Caco-2 (cell line): ENCODE measurements at regions not wholly inside any gene's neighbourhood (a gene's known extent, or its start where the extent isn't known, plus 50 kb on each side); places are given as distances from the start of the nearest gene placed in this dataset.

Experiments
- BruUV-seq: library from RNA; stranded (reverse); fragments of 400-500 nt; replicated peaks from 2 replicates; lab custom pipeline; 2021; lab: Mats Ljungman, UMichigan
- CTCF ChIA-PET: fragments of 300-600 bp; sonication (Branson Sonifier 250); formaldehyde crosslinking; loops from one replicate; lab custom pipeline; 2022; ENCODE audit warnings: antibody characterized with exemption; lab: Charles Lee
- POLR2A ChIA-PET: fragments of 300-600 bp; sonication (Branson Sonifier 250); formaldehyde crosslinking; loops from one replicate; lab custom pipeline; 2022; ENCODE audit warnings: antibody characterized with exemption; lab: Charles Lee
- DNase-seq, 2 experiments: peaks; one replicate each; pipeline versions ENCODE4 v3.0.0 to v3.0.0-alpha.2; 2020 to 2022
- H3K27me3 ChIP-seq: replicated peaks from 2 replicates; pipeline ENCODE4 v1.6.0; 2011; ENCODE audit warnings: low read length; ENCODE audit not compliant: control insufficient read depth, insufficient read depth
- H3K36me3 ChIP-seq: 2 replicates; pipeline ENCODE4 v1.5.1; 2011; ENCODE audit warnings: low read length; ENCODE audit not compliant: control insufficient read depth, insufficient read depth
- H3K4me1 ChIP-seq: fragments of 250-450 bp; sonication (Bioruptor Pico); 2 replicates; pipeline ENCODE4 v1.5.1; 2020; ENCODE audit warnings: mild to moderate bottlenecking
- H3K4me3 ChIP-seq: 2 replicates; pipeline ENCODE4 v1.5.1; 2011; ENCODE audit warnings: low read depth, mild to moderate bottlenecking, control low read depth, low read length
- H3K9me3 ChIP-seq: fragments of 250-450 bp; sonication (Bioruptor Pico); 2 replicates; pipeline ENCODE4 v1.5.1; 2020; ENCODE audit warnings: mild to moderate bottlenecking, moderate library complexity
- H3K27ac Mint-ChIP-seq: one replicate; pipeline ENCODE4 v1.8.0; 2022; ENCODE audit warnings: mixed read lengths; ENCODE audit not compliant: unreplicated experiment
- H3K27me3 Mint-ChIP-seq: one replicate; pipeline ENCODE4 v1.8.0; 2022; ENCODE audit warnings: mixed read lengths; ENCODE audit not compliant: insufficient read depth, unreplicated experiment
- H3K36me3 Mint-ChIP-seq: one replicate; pipeline ENCODE4 v1.8.0; 2022; ENCODE audit warnings: mild to moderate bottlenecking, mixed read lengths; ENCODE audit not compliant: insufficient read depth, unreplicated experiment
- H3K4me1 Mint-ChIP-seq: one replicate; pipeline ENCODE4 v1.8.0; 2022; ENCODE audit warnings: low read depth, mixed read lengths; ENCODE audit not compliant: unreplicated experiment
- H3K4me3 Mint-ChIP-seq: one replicate; pipeline ENCODE4 v1.8.0; 2022; ENCODE audit warnings: mild to moderate bottlenecking, moderate library complexity, mixed read lengths; ENCODE audit not compliant: unreplicated experiment
- H3K9me3 Mint-ChIP-seq: one replicate; pipeline ENCODE4 v1.8.0; 2022; ENCODE audit warnings: mixed read lengths; ENCODE audit not compliant: unreplicated experiment
- CTCF ChIP-seq, 2 experiments: fragments of 200-600 bp in 1 of 2; IDR thresholded peaks; 1 replicate in 1 of 2; 2 replicates in 1 of 2; pipeline versions ENCODE4 v1.5.1 to v1.8.0; 2011 to 2022; ENCODE audit warnings: antibody characterized with exemption in 1 of 2, control low read depth in 1 of 2, inconsistent platforms in 1 of 2, low read depth in 1 of 2, low read length in 1 of 2, mild to moderate bottlenecking in 1 of 2, moderate library complexity in 1 of 2; ENCODE audit not compliant: insufficient read depth in 1 of 2, severe bottlenecking in 1 of 2, unreplicated experiment in 1 of 2
- intact Hi-C: fragments of 100-400 bp; cut with micrococcal nuclease; formaldehyde crosslinking; loops from one replicate; pipeline ENCODE4 v1.10.0; 2022; ENCODE audit not compliant: unreplicated experiment

GRCh38 chr10:83994325-83994724, 145.0 kb upstream of the GHITM start:
- Mint-ChIP-seq H3K4me3 (no peak overlapping the region), H3K9me3 (no peaks in the 10 kb centered on the region), H3K27ac (no peak overlapping the region), H3K36me3 (peaks cover 4% of the 10 kb centered on the region), H3K4me1 (no peaks in the 10 kb centered on the region), H3K27me3 (peaks cover 12% of the 10 kb centered on the region)
- no TSS peak for BruUV-seq
- TF ChIP-seq CTCF (IDR thresholded peaks at IDR 0.05; ENCODE audit: insufficient read depth in 1 of 2, low read depth in 1 of 2, low read length in 1 of 2, severe bottlenecking in 1 of 2, unreplicated experiment in 1 of 2) = no peak
- no peak overlapping the region for H3K4me3 ChIP-seq
- no peaks in the 10 kb centered on the region for H3K4me1 ChIP-seq
- H3K27me3 ChIP-seq = no peaks in the 10 kb centered on the region; the same call in 1 of the 2 replicates
- DNase-seq = no peak
- no peaks in the 10 kb centered on the region for H3K36me3 ChIP-seq
- intact Hi-C loops = no loop called here
- POLR2A ChIA-PET = no interaction called here
- H3K9me3 ChIP-seq = no peaks in the 10 kb centered on the region
- CTCF ChIA-PET = no interaction called here

DNA sequence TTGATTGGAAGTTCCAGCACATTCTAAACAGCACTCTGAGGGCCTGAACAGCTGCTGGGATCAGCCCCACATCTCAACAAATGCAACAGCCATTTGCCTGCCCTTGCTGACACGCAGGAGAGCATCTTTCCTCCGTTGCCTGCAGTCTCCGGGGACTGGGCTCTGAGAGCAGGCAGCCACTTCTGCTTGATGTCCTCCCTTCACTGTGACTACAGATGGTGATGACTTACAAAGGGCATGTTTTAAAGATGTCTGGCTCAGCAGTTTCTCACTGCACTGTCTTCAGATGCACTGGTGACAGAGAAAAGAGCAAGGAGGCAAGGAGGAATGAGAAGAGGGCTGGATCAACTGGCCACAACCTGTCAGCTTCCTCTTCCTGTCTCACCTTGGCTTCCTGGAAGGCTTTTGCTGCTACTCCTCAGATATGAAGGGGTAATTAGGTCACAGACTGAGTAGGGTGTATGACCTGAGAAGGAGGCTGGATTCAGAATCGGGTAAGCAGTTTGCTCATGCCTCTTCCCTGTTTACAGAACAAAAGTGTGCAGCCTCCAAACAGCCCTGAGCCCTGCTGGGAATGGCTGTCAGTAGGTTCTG, 143.5 kb upstream of the GHITM start:
- ChIA-PET POLR2A (no interaction called here), CTCF (no interaction called here)
- Histone ChIP-seq H3K36me3 (no peaks in the 10 kb centered on the region), H3K27me3 (no peaks in the 10 kb centered on the region; the same call in 1 of the 2 replicates), H3K4me1 (no peaks in the 10 kb centered on the region), H3K9me3 (no peaks in the 10 kb centered on the region), H3K4me3 (no peak overlapping the region)
- peaks cover 4% of the 10 kb centered on the region for H3K36me3 Mint-ChIP-seq
- peaks cover 17% of the 10 kb centered on the region for H3K27me3 Mint-ChIP-seq
- intact Hi-C loops = no loop called here
- TF ChIP-seq CTCF (IDR thresholded peaks at IDR 0.05; ENCODE audit: insufficient read depth in 1 of 2, low read depth in 1 of 2, low read length in 1 of 2, severe bottlenecking in 1 of 2, unreplicated experiment in 1 of 2) = no peak
- BruUV-seq = no TSS peak
- H3K27ac Mint-ChIP-seq = no peak overlapping the region
- no peaks in the 10 kb centered on the region for H3K4me1 Mint-ChIP-seq
- no peak overlapping the region for H3K4me3 Mint-ChIP-seq
- DNase-seq = no peak
- no peaks in the 10 kb centered on the region for H3K9me3 Mint-ChIP-seq

DNA sequence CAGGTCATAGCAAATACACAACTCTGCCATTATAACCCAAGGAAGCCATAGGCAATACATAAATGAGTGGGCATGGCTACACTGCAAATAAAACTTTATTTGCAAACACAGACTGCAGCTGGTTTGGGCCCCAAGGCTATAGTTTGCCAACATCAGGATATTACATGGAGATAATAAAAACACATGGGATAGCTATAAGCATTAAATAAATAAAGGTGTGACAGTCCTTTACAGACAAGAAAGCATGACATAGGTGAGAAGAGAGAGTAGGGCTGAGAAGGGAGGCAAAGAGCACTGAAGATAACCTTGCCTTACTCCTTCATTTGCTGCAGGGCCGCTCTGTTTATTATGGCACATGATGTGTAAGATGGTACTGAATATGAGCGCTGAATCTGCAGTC, 135.1 kb upstream of the GHITM start:
- Mint-ChIP-seq H3K4me1 (peaks cover 5% of the 10 kb centered on the region), H3K27me3 (peaks cover 23% of the 10 kb centered on the region), H3K4me3 (no peak overlapping the region), H3K9me3 (no peaks in the 10 kb centered on the region), H3K36me3 (no peaks in the 10 kb centered on the region), H3K27ac (no peak overlapping the region)
- ChIA-PET POLR2A (no interaction called here), CTCF (no interaction called here)
- Histone ChIP-seq H3K4me1 (no peaks in the 10 kb centered on the region; the same call in 1 of the 2 replicates), H3K27me3 (no peaks in the 10 kb centered on the region), H3K9me3 (no peaks in the 10 kb centered on the region), H3K36me3 (no peaks in the 10 kb centered on the region), H3K4me3 (no peak overlapping the region)
- no peak for TF ChIP-seq CTCF (IDR thresholded peaks at IDR 0.05; ENCODE audit: insufficient read depth in 1 of 2, low read depth in 1 of 2, low read length in 1 of 2, severe bottlenecking in 1 of 2, unreplicated experiment in 1 of 2)
- intact Hi-C loops = loop anchor here (10.0 kb wide), 1 partner anchor 199 kb away; no protein-coding TSS in a partner anchor
- BruUV-seq = no TSS peak
- DNase-seq = no peak
